K562 (cell line): ENCODE measurements at regions not wholly inside any gene's neighbourhood (a gene's known extent, or its start where the extent isn't known, plus 50 kb on each side); places are given as distances from the start of the nearest gene placed in this dataset.

Experiments used
- CUX1 ChIP-seq: fragments of 200-800 bp; sonication (Bioruptor generic); IDR thresholded peaks from 2 replicates; pipeline ENCODE4 v1.6.1; 2016; ENCODE audit warnings: missing genetic modification characterization, missing compliant biosample characterization
- FOXP4 ChIP-seq: sonication (generic); formaldehyde crosslinking; IDR thresholded peaks from 2 replicates; pipeline ENCODE4 v1.8.0; 2022; ENCODE audit warnings: mild to moderate bottlenecking, missing genetic modification reagents, borderline replicate concordance
- KDM4B ChIP-seq, 2 experiments: fragments of 450-650 bp in 1 of 2; sonication (generic) in 1 of 2; IDR thresholded peaks; 2 replicates each; pipeline ENCODE4 v1.6.1; 2016 to 2017; ENCODE audit warnings: borderline replicate concordance in 2 of 2, antibody characterized with exemption in 1 of 2, low read depth in 1 of 2, mild to moderate bottlenecking in 1 of 2
- MXD1 ChIP-seq: fragments of 250-450 bp; sonication (Bioruptor Pico); IDR thresholded peaks from 2 replicates; pipeline ENCODE4 v1.8.0; 2021; ENCODE audit warnings: borderline replicate concordance, mild to moderate bottlenecking, moderate library complexity; ENCODE audit not compliant: poor library complexity, severe bottlenecking
- PML ChIP-seq: IDR thresholded peaks from 2 replicates; pipeline ENCODE4 v1.6.1; 2012; ENCODE audit warnings: low read length, inconsistent platforms
- POLR2B ChIP-seq: fragments of 450-650 bp; IDR thresholded peaks from 2 replicates; pipeline ENCODE4 v1.6.1; 2018; ENCODE audit warnings: low read depth; ENCODE audit not compliant: partially characterized antibody
- PTRF ChIP-seq: fragments of 450-650 bp; IDR thresholded peaks from 2 replicates; pipeline ENCODE4 v1.6.1; 2016; ENCODE audit warnings: mild to moderate bottlenecking, missing genetic modification characterization, missing compliant biosample characterization
- RNF219 ChIP-seq: fragments of 250-450 bp; sonication (Bioruptor Pico); IDR thresholded peaks from 2 replicates; pipeline ENCODE4 v1.5.0; 2022; ENCODE audit warnings: mild to moderate bottlenecking
- USF2 ChIP-seq: sonication (generic); formaldehyde crosslinking; IDR thresholded peaks from 2 replicates; pipeline ENCODE4 v1.5.0; 2020; ENCODE audit warnings: missing genetic modification reagents
- ZFP30 ChIP-seq: fragments of 250-450 bp; sonication (Bioruptor Pico); IDR thresholded peaks from 2 replicates; pipeline ENCODE4 v1.8.0; 2022; ENCODE audit warnings: moderate library complexity, mild to moderate bottlenecking, inconsistent platforms, borderline replicate concordance
- ZNF274 ChIP-seq: IDR thresholded peaks from 2 replicates; pipeline ENCODE4 v1.6.1; 2011; ENCODE audit warnings: low read depth, mild to moderate bottlenecking, low read length, moderate library complexity, borderline replicate concordance
- ZNF282 ChIP-seq: sonication (generic); formaldehyde crosslinking; IDR thresholded peaks from 2 replicates; pipeline ENCODE4 v1.8.1; 2023; ENCODE audit warnings: missing genetic modification reagents
- ZNF431 ChIP-seq: sonication (generic); formaldehyde crosslinking; IDR thresholded peaks from 2 replicates; pipeline ENCODE4 v1.8.0; 2022; ENCODE audit warnings: mild to moderate bottlenecking, missing genetic modification reagents
- ZNF655 ChIP-seq: fragments of 250-450 bp; sonication (Bioruptor Pico); IDR thresholded peaks from 2 replicates; pipeline ENCODE4 v1.5.0; 2021
- ZNF696 ChIP-seq: fragments of 250-450 bp; sonication (Bioruptor Pico); conservative IDR thresholded peaks from 2 replicates; pipeline ENCODE4 v1.4.0; 2020; ENCODE audit warnings: mild to moderate bottlenecking, moderate library complexity

GRCh38 chr7:106569500-106569929 is 91.4 kb downstream of the CCDC71L start (continued):
- peak; percentile 95; the same call in 1 of the 2 replicates for TF ChIP-seq CUX1 (CRISPR knock-in tag)
- TF ChIP-seq ZNF431 (CRISPR knock-in tag), result no peak
- peak; percentile 45 for TF ChIP-seq MXD1 (CRISPR knock-in tag)
- peak; percentile 86 for TF ChIP-seq USF2
- no peak for TF ChIP-seq PML
- 0 out of 2 replicates have a peak, but pooled peaks have one; percentile 67 for TF ChIP-seq FOXP4
- TF ChIP-seq ZNF282 (CRISPR knock-in tag), result no peak
- TF ChIP-seq RNF219 (CRISPR knock-in tag), result no peak
- TF ChIP-seq KDM4B (IDR thresholded peaks at IDR 0.05; ENCODE audit: borderline replicate concordance in 2 of 2, low read depth in 1 of 2), result peak in 1 of 2 experiments; percentile 93; a peak in 1 of 4 replicates
- TF ChIP-seq ZNF274, result no peak
- peak; percentile 58; the same call in 1 of the 2 replicates for TF ChIP-seq PTRF (tag)
- peak; percentile 25; the same call in 1 of the 2 replicates for TF ChIP-seq ZNF696 (CRISPR knock-in tag)
- 0 out of 2 replicates have a peak, but pooled peaks have one; percentile 48 for TF ChIP-seq ZFP30
- no peak for TF ChIP-seq POLR2B
- no peak for TF ChIP-seq ZNF655 (CRISPR knock-in tag)
